K562 (cell line): ENCODE measurements at regions not wholly inside any gene's neighbourhood (a gene's known extent, or its start where the extent isn't known, plus 50 kb on each side); places are given as distances from the start of the nearest gene placed in this dataset.

Experiments used
- GTF2F1 ChIP-seq: IDR thresholded peaks from 2 replicates; pipeline ENCODE4 v1.6.1; 2011; ENCODE audit warnings: low read depth, low read length, improper control_type of control experiment
- NELFE ChIP-seq: IDR thresholded peaks from 2 replicates; pipeline ENCODE4 v1.6.1; 2011; ENCODE audit warnings: mild to moderate bottlenecking; ENCODE audit not compliant: insufficient read depth, insufficient read length
- TAF9B ChIP-seq: fragments of 450-650 bp; IDR thresholded peaks from 2 replicates; pipeline ENCODE4 v1.6.1; 2018; ENCODE audit warnings: mild to moderate bottlenecking; ENCODE audit not compliant: partially characterized antibody
- ZNF318 ChIP-seq, 2 experiments: fragments of 450-650 bp; IDR thresholded peaks; 2 replicates each; pipeline ENCODE4 v1.6.1; 2016; ENCODE audit warnings: mild to moderate bottlenecking in 2 of 2, borderline replicate concordance in 1 of 2, low read depth in 1 of 2, moderate library complexity in 1 of 2
- TF ChIP-seq, protein P1 (sequence below): fragments of 450-650 bp; IDR thresholded peaks from 2 replicates; pipeline ENCODE4 v1.6.1; 2016; ENCODE audit warnings: low read depth
- TF ChIP-seq, protein P2 (sequence below): fragments of 450-650 bp; IDR thresholded peaks from 2 replicates; pipeline ENCODE4 v1.6.1; 2018; ENCODE audit warnings: mild to moderate bottlenecking, low read depth; ENCODE audit not compliant: partially characterized antibody
- TF ChIP-seq, protein P3 (sequence below): fragments of 450-650 bp; IDR thresholded peaks from 2 replicates; pipeline ENCODE4 v1.6.1; 2016; ENCODE audit warnings: missing biosample characterization, missing genetic modification characterization

- TF ChIP-seq ZNF318 (IDR thresholded peaks at IDR 0.05; ENCODE audit: borderline replicate concordance in 1 of 2, low read depth in 1 of 2), result no peak
- TF ChIP-seq, protein P1, sequence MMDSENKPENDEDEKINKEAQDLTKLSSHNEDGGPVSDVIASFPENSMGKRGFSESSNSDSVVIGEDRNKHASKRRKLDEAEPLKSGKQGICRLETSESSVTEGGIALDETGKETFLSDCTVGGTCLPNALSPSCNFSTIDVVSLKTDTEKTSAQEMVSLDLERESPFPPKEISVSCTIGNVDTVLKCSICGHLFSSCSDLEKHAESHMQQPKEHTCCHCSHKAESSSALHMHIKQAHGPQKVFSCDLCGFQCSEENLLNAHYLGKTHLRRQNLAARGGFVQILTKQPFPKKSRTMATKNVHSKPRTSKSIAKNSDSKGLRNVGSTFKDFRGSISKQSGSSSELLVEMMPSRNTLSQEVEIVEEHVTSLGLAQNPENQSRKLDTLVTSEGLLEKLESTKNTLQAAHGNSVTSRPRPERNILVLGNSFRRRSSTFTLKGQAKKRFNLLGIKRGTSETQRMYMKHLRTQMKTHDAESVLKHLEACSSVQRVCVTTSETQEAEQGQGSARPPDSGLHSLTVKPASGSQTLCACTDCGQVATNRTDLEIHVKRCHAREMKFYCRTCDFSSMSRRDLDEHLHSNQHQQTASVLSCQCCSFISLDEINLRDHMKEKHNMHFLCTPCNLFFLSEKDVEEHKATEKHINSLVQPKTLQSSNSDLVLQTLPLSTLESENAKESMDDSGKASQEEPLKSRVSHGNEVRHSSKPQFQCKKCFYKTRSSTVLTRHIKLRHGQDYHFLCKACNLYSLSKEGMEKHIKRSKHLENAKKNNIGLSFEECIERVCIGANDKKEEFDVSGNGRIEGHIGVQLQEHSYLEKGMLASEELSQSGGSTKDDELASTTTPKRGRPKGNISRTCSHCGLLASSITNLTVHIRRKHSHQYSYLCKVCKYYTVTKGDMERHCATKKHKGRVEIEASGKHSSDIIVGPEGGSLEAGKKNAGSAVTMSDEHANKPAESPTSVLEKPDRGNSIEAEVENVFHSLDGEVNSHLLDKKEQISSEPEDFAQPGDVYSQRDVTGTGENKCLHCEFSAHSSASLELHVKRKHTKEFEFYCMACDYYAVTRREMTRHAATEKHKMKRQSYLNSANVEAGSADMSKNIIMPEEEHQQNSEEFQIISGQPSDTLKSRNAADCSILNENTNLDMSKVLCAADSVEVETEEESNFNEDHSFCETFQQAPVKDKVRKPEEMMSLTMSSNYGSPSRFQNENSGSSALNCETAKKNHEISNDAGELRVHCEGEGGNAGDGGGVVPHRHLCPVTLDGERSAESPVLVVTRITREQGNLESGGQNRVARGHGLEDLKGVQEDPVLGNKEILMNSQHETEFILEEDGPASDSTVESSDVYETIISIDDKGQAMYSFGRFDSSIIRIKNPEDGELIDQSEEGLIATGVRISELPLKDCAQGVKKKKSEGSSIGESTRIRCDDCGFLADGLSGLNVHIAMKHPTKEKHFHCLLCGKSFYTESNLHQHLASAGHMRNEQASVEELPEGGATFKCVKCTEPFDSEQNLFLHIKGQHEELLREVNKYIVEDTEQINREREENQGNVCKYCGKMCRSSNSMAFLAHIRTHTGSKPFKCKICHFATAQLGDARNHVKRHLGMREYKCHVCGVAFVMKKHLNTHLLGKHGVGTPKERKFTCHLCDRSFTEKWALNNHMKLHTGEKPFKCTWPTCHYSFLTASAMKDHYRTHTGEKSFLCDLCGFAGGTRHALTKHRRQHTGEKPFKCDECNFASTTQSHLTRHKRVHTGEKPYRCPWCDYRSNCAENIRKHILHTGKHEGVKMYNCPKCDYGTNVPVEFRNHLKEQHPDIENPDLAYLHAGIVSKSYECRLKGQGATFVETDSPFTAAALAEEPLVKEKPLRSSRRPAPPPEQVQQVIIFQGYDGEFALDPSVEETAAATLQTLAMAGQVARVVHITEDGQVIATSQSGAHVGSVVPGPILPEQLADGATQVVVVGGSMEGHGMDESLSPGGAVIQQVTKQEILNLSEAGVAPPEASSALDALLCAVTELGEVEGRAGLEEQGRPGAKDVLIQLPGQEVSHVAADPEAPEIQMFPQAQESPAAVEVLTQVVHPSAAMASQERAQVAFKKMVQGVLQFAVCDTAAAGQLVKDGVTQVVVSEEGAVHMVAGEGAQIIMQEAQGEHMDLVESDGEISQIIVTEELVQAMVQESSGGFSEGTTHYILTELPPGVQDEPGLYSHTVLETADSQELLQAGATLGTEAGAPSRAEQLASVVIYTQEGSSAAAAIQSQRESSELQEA, result no peak
- TF ChIP-seq NELFE, result no peak
- no peak for TF ChIP-seq GTF2F1
- TF ChIP-seq TAF9B, result no peak
- TF ChIP-seq, protein P2, sequence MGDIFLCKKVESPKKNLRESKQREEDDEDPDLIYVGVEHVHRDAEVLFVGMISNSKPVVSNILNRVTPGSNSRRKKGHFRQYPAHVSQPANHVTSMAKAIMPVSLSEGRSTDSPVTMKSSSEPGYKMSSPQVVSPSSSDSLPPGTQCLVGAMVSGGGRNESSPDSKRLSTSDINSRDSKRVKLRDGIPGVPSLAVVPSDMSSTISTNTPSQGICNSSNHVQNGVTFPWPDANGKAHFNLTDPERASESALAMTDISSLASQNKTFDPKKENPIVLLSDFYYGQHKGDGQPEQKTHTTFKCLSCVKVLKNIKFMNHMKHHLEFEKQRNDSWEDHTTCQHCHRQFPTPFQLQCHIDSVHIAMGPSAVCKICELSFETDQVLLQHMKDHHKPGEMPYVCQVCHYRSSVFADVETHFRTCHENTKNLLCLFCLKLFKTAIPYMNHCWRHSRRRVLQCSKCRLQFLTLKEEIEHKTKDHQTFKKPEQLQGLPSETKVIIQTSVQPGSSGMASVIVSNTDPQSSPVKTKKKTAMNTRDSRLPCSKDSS, result no peak
- TF ChIP-seq, protein P3, sequence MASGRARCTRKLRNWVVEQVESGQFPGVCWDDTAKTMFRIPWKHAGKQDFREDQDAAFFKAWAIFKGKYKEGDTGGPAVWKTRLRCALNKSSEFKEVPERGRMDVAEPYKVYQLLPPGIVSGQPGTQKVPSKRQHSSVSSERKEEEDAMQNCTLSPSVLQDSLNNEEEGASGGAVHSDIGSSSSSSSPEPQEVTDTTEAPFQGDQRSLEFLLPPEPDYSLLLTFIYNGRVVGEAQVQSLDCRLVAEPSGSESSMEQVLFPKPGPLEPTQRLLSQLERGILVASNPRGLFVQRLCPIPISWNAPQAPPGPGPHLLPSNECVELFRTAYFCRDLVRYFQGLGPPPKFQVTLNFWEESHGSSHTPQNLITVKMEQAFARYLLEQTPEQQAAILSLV, result no peak
Observed at GRCh38 chr2:111702119-111702803, 181.7 kb downstream of the ANAPC1 start (continued).
